Osteoblast (primary cell): ENCODE measurements at regions not wholly inside any gene's neighbourhood (a gene's known extent, or its start where the extent isn't known, plus 50 kb on each side); places are given as distances from the start of the nearest gene placed in this dataset.

ENCODE experiments used
- DNase-seq: peaks from one replicate; pipeline ENCODE4 v3.0.0; 2011; ENCODE audit warnings: low spot score, mixed read lengths; ENCODE audit not compliant: insufficient read length; ENCODE audit errors: missing footprints
- H2AFZ ChIP-seq: 2 replicates; pipeline ENCODE4 v1.6.0; 2011; ENCODE audit warnings: mild to moderate bottlenecking, low read length
- H3K27ac ChIP-seq: 2 replicates; pipeline ENCODE4 v1.5.1; 2011; ENCODE audit warnings: mild to moderate bottlenecking, low read depth, low read length, moderate library complexity
- H3K27me3 ChIP-seq: 2 replicates; pipeline ENCODE4 v1.6.0; 2012; ENCODE audit warnings: mild to moderate bottlenecking, control low read depth, inconsistent platforms, low read length, moderate library complexity; ENCODE audit not compliant: insufficient read depth
- H3K36me3 ChIP-seq: 2 replicates; pipeline ENCODE4 v1.5.1; 2011; ENCODE audit warnings: mild to moderate bottlenecking, low read length, control low read depth, moderate library complexity; ENCODE audit not compliant: insufficient read depth
- H3K4me1 ChIP-seq: 2 replicates; pipeline ENCODE4 v1.5.1; 2011; ENCODE audit warnings: mild to moderate bottlenecking, low read length, control low read depth, moderate library complexity; ENCODE audit not compliant: insufficient read depth
- H3K4me2 ChIP-seq: 2 replicates; pipeline ENCODE4 v1.6.0; 2011; ENCODE audit warnings: mild to moderate bottlenecking, low read length; ENCODE audit not compliant: insufficient read depth
- H3K4me3 ChIP-seq: fragments of 200-600 bp; sonication (generic); 3 replicates; pipeline ENCODE4 v1.5.1; 2012; ENCODE audit warnings: mild to moderate bottlenecking, low read length, inconsistent platforms; ENCODE audit not compliant: insufficient read depth
- H3K79me2 ChIP-seq: 2 replicates; pipeline ENCODE4 v1.6.0; 2012; ENCODE audit warnings: mild to moderate bottlenecking, low read length, control low read depth, inconsistent platforms; ENCODE audit not compliant: insufficient read depth
- H3K9me3 ChIP-seq: 2 replicates; pipeline ENCODE4 v1.5.1; 2011; ENCODE audit warnings: low read depth, low read length, control low read depth
- H4K20me1 ChIP-seq: 2 replicates; pipeline ENCODE4 v1.6.0; 2012; ENCODE audit warnings: mild to moderate bottlenecking, low read length, control low read depth; ENCODE audit not compliant: insufficient read depth
- CTCF ChIP-seq: IDR thresholded peaks from 2 replicates; pipeline ENCODE4 v1.5.1; 2011; ENCODE audit warnings: mild to moderate bottlenecking, low read depth, low read length, moderate library complexity; ENCODE audit errors: extremely low read depth

- Histone ChIP-seq H3K27ac (no peak overlapping the region), H2AFZ (no peak overlapping the region), H3K36me3 (no peaks in the 10 kb centered on the region), H3K4me2 (no peak overlapping the region), H3K4me1 (peaks cover 8% of the 10 kb centered on the region), H3K4me3 (no peak overlapping the region), H3K9me3 (peaks cover 4% of the 10 kb centered on the region), H4K20me1 (no peaks in the 10 kb centered on the region), H3K27me3 (peaks cover 13% of the 10 kb centered on the region), H3K79me2 (no peaks in the 10 kb centered on the region)
- no peak for TF ChIP-seq CTCF
- DNase-seq: peak; percentile 34
Measured at GRCh38 chr1:25110485-25110884, 121.8 kb downstream of the SYF2 start.

- H3K27me3 ChIP-seq: peaks cover 9% of the 10 kb centered on the region
- H4K20me1 ChIP-seq: no peaks in the 10 kb centered on the region
- DNase-seq: no peak
- no peak overlapping the region for H3K27ac ChIP-seq
- H3K4me3 ChIP-seq: no peak overlapping the region
- no peaks in the 10 kb centered on the region for H3K36me3 ChIP-seq
- no peaks in the 10 kb centered on the region for H3K79me2 ChIP-seq
- peaks cover 4% of the 10 kb centered on the region for H3K9me3 ChIP-seq
- TF ChIP-seq CTCF: no peak
- H2AFZ ChIP-seq: no peak overlapping the region
- peaks cover 8% of the 10 kb centered on the region for H3K4me1 ChIP-seq
- no peak overlapping the region for H3K4me2 ChIP-seq
Measured at GRCh38 chr1:25110036-25110435, 122.3 kb downstream of the SYF2 start.

- no peaks in the 10 kb centered on the region for H3K79me2 ChIP-seq
- H3K27me3 ChIP-seq: peaks cover 6% of the 10 kb centered on the region
- H3K36me3 ChIP-seq: no peaks in the 10 kb centered on the region
- H2AFZ ChIP-seq: no peak overlapping the region
- no peak overlapping the region for H3K27ac ChIP-seq
- H3K4me1 ChIP-seq: peaks cover 8% of the 10 kb centered on the region
- no peak overlapping the region for H3K4me2 ChIP-seq
- no peaks in the 10 kb centered on the region for H4K20me1 ChIP-seq
- TF ChIP-seq CTCF: no peak
- H3K4me3 ChIP-seq: no peak overlapping the region
- peaks cover 4% of the 10 kb centered on the region for H3K9me3 ChIP-seq
- no peak for DNase-seq
Measured at GRCh38 chr1:25109531-25109951, 122.8 kb downstream of the SYF2 start.

GRCh38 chr1:25107643-25108010 lies 124.7 kb downstream of the SYF2 start:
- H3K27me3 ChIP-seq: peaks cover 11% of the 10 kb centered on the region
- peaks cover 8% of the 10 kb centered on the region for H3K4me1 ChIP-seq
- H3K9me3 ChIP-seq: peaks cover 4% of the 10 kb centered on the region
- no peak for TF ChIP-seq CTCF
- no peaks in the 10 kb centered on the region for H3K79me2 ChIP-seq
- peak; percentile 87 for DNase-seq
- H2AFZ ChIP-seq: peak overlapping the region; percentile 89
- no peaks in the 10 kb centered on the region for H4K20me1 ChIP-seq
- no peak overlapping the region for H3K4me2 ChIP-seq
- H3K4me3 ChIP-seq: no peak overlapping the region
- peak overlapping the region; percentile 56 for H3K27ac ChIP-seq
- H3K36me3 ChIP-seq: no peaks in the 10 kb centered on the region
